Caco-2 (cell line): ENCODE measurements at regions not wholly inside any gene's neighbourhood (a gene's known extent, or its start where the extent isn't known, plus 50 kb on each side); places are given as distances from the start of the nearest gene placed in this dataset.

Experiments used
- BruUV-seq: library from RNA; stranded (reverse); fragments of 400-500 nt; replicated peaks from 2 replicates; lab custom pipeline; 2021; lab: Mats Ljungman, UMichigan
- CTCF ChIA-PET: fragments of 300-600 bp; sonication (Branson Sonifier 250); formaldehyde crosslinking; loops from one replicate; lab custom pipeline; 2022; ENCODE audit warnings: antibody characterized with exemption; lab: Charles Lee
- POLR2A ChIA-PET: fragments of 300-600 bp; sonication (Branson Sonifier 250); formaldehyde crosslinking; loops from one replicate; lab custom pipeline; 2022; ENCODE audit warnings: antibody characterized with exemption; lab: Charles Lee
- DNase-seq, 2 experiments: peaks; one replicate each; pipeline versions ENCODE4 v3.0.0 to v3.0.0-alpha.2; 2020 to 2022
- H3K27me3 ChIP-seq: replicated peaks from 2 replicates; pipeline ENCODE4 v1.6.0; 2011; ENCODE audit warnings: low read length; ENCODE audit not compliant: control insufficient read depth, insufficient read depth
- H3K36me3 ChIP-seq: 2 replicates; pipeline ENCODE4 v1.5.1; 2011; ENCODE audit warnings: low read length; ENCODE audit not compliant: control insufficient read depth, insufficient read depth
- H3K4me1 ChIP-seq: fragments of 250-450 bp; sonication (Bioruptor Pico); 2 replicates; pipeline ENCODE4 v1.5.1; 2020; ENCODE audit warnings: mild to moderate bottlenecking
- H3K4me3 ChIP-seq: 2 replicates; pipeline ENCODE4 v1.5.1; 2011; ENCODE audit warnings: low read depth, mild to moderate bottlenecking, control low read depth, low read length
- H3K9me3 ChIP-seq: fragments of 250-450 bp; sonication (Bioruptor Pico); 2 replicates; pipeline ENCODE4 v1.5.1; 2020; ENCODE audit warnings: mild to moderate bottlenecking, moderate library complexity
- H3K27ac Mint-ChIP-seq: one replicate; pipeline ENCODE4 v1.8.0; 2022; ENCODE audit warnings: mixed read lengths; ENCODE audit not compliant: unreplicated experiment
- H3K27me3 Mint-ChIP-seq: one replicate; pipeline ENCODE4 v1.8.0; 2022; ENCODE audit warnings: mixed read lengths; ENCODE audit not compliant: insufficient read depth, unreplicated experiment
- H3K36me3 Mint-ChIP-seq: one replicate; pipeline ENCODE4 v1.8.0; 2022; ENCODE audit warnings: mild to moderate bottlenecking, mixed read lengths; ENCODE audit not compliant: insufficient read depth, unreplicated experiment
- H3K4me1 Mint-ChIP-seq: one replicate; pipeline ENCODE4 v1.8.0; 2022; ENCODE audit warnings: low read depth, mixed read lengths; ENCODE audit not compliant: unreplicated experiment
- H3K4me3 Mint-ChIP-seq: one replicate; pipeline ENCODE4 v1.8.0; 2022; ENCODE audit warnings: mild to moderate bottlenecking, moderate library complexity, mixed read lengths; ENCODE audit not compliant: unreplicated experiment
- H3K9me3 Mint-ChIP-seq: one replicate; pipeline ENCODE4 v1.8.0; 2022; ENCODE audit warnings: mixed read lengths; ENCODE audit not compliant: unreplicated experiment
- CTCF ChIP-seq, 2 experiments: fragments of 200-600 bp in 1 of 2; IDR thresholded peaks; 1 replicate in 1 of 2; 2 replicates in 1 of 2; pipeline versions ENCODE4 v1.5.1 to v1.8.0; 2011 to 2022; ENCODE audit warnings: antibody characterized with exemption in 1 of 2, control low read depth in 1 of 2, inconsistent platforms in 1 of 2, low read depth in 1 of 2, low read length in 1 of 2, mild to moderate bottlenecking in 1 of 2, moderate library complexity in 1 of 2; ENCODE audit not compliant: insufficient read depth in 1 of 2, severe bottlenecking in 1 of 2, unreplicated experiment in 1 of 2
- intact Hi-C: fragments of 100-400 bp; cut with micrococcal nuclease; formaldehyde crosslinking; loops from one replicate; pipeline ENCODE4 v1.10.0; 2022; ENCODE audit not compliant: unreplicated experiment

GRCh38 chr2:14881651-14882327, 249.3 kb downstream of the LRATD1 start:
- intact Hi-C loops = no loop called here
- Mint-ChIP-seq H3K27me3 (peaks cover 2% of the 10 kb centered on the region), H3K4me1 (no peaks in the 10 kb centered on the region), H3K9me3 (no peaks in the 10 kb centered on the region), H3K36me3 (no peaks in the 10 kb centered on the region), H3K4me3 (no peak overlapping the region), H3K27ac (no peak overlapping the region)
- POLR2A ChIA-PET = no interaction called here
- no peak overlapping the region for H3K4me3 ChIP-seq
- H3K9me3 ChIP-seq = no peaks in the 10 kb centered on the region
- BruUV-seq = no TSS peak
- no peaks in the 10 kb centered on the region for H3K27me3 ChIP-seq
- CTCF ChIA-PET = no interaction called here
- no peaks in the 10 kb centered on the region for H3K36me3 ChIP-seq
- no peak for TF ChIP-seq CTCF (IDR thresholded peaks at IDR 0.05; ENCODE audit: insufficient read depth in 1 of 2, low read depth in 1 of 2, low read length in 1 of 2, severe bottlenecking in 1 of 2, unreplicated experiment in 1 of 2)
- no peak for DNase-seq
- no peaks in the 10 kb centered on the region for H3K4me1 ChIP-seq

DNA sequence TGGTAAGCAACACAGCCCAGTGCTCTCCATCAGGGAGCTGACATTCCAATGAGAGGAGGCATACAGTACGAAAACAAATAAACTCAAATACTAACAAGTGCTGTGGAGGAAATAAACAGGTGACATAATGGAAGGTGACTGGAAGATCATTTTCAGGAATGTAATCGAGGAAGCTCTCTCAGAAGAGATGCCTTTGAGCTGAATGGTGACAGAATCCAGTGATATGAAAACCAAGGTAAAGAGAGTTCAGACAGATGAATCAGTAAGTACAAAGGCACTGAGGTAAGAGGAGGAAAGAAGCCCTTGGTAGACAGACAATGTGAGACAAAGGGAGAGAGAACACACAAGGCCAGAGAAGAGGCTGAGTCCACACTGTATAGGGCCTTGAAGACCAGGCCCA, 252.1 kb downstream of the LRATD1 start:
- intact Hi-C loops = no loop called here
- Histone ChIP-seq H3K4me1 (no peaks in the 10 kb centered on the region), H3K9me3 (no peaks in the 10 kb centered on the region), H3K4me3 (no peak overlapping the region), H3K27me3 (no peaks in the 10 kb centered on the region), H3K36me3 (no peaks in the 10 kb centered on the region)
- no peak overlapping the region for H3K27ac Mint-ChIP-seq
- peaks cover 2% of the 10 kb centered on the region for H3K27me3 Mint-ChIP-seq
- H3K4me3 Mint-ChIP-seq = no peak overlapping the region
- no TSS peak for BruUV-seq
- no peaks in the 10 kb centered on the region for H3K4me1 Mint-ChIP-seq
- ChIA-PET POLR2A (no interaction called here), CTCF (no interaction called here)
- no peaks in the 10 kb centered on the region for H3K36me3 Mint-ChIP-seq
- no peak for TF ChIP-seq CTCF (IDR thresholded peaks at IDR 0.05; ENCODE audit: insufficient read depth in 1 of 2, low read depth in 1 of 2, low read length in 1 of 2, severe bottlenecking in 1 of 2, unreplicated experiment in 1 of 2)
- no peaks in the 10 kb centered on the region for H3K9me3 Mint-ChIP-seq
- DNase-seq = no peak

DNA sequence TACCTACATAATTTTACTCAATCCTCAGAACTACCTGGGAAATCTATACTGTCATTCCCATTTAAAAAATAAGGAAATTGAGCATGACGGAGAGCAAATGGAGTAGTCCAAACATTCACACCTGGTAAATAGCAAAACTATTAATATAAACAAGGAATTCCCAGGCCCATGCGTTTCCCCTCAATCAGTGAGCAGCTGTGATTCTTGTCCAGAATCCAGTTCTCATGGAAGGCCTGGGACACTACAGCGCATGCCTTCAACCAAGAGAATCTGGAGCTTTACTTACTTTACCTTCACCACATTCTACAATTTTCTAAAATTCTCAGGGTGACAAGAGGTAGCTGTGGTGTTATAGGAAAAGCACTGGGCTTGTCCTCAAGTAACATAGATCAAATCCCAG, 259.0 kb downstream of the LRATD1 start:
- TF ChIP-seq CTCF (IDR thresholded peaks at IDR 0.05; ENCODE audit: insufficient read depth in 1 of 2, low read depth in 1 of 2, low read length in 1 of 2, severe bottlenecking in 1 of 2, unreplicated experiment in 1 of 2) = no peak
- peaks cover 10% of the 10 kb centered on the region for H3K27me3 Mint-ChIP-seq
- no peaks in the 10 kb centered on the region; the same call in 1 of the 2 replicates for H3K9me3 ChIP-seq
- H3K4me1 ChIP-seq = no peaks in the 10 kb centered on the region
- H3K4me1 Mint-ChIP-seq = no peaks in the 10 kb centered on the region
- BruUV-seq = no TSS peak
- DNase-seq = no peak
- no peaks in the 10 kb centered on the region for H3K27me3 ChIP-seq
- POLR2A ChIA-PET = no interaction called here
- no peaks in the 10 kb centered on the region for H3K36me3 ChIP-seq
- no peaks in the 10 kb centered on the region for H3K36me3 Mint-ChIP-seq
- CTCF ChIA-PET = no interaction called here
- no peak overlapping the region for H3K4me3 ChIP-seq
- no peaks in the 10 kb centered on the region for H3K9me3 Mint-ChIP-seq
- intact Hi-C loops = no loop called here
- no peak overlapping the region for H3K27ac Mint-ChIP-seq
- no peak overlapping the region for H3K4me3 Mint-ChIP-seq
